OCI-LY1 (cell line): ENCODE measurements at regions not wholly inside any gene's neighbourhood (a gene's known extent, or its start where the extent isn't known, plus 50 kb on each side); places are given as distances from the start of the nearest gene placed in this dataset.

Experiments used
- H2AFZ ChIP-seq: fragments of 200-600 bp; sonication (generic), shearing (Covaris generic); 2 replicates; pipeline ENCODE4 v1.6.0; 2014; ENCODE audit warnings: antibody characterized with exemption, mild to moderate bottlenecking, low read length
- H3F3A ChIP-seq: fragments of 200-600 bp; sonication (generic), shearing (Covaris generic); 2 replicates; pipeline ENCODE4 v1.6.0; 2014; ENCODE audit warnings: mild to moderate bottlenecking, antibody characterized with exemption, low read length, moderate library complexity; ENCODE audit not compliant: insufficient read depth
- H3K27ac ChIP-seq: fragments of 200-600 bp; sonication (generic); 2 replicates; pipeline ENCODE4 v1.5.1; 2014; ENCODE audit warnings: low read length, mixed run types, mild to moderate bottlenecking, low read depth; ENCODE audit not compliant: poor library complexity, severe bottlenecking
- H3K27me3 ChIP-seq: fragments of 200-600 bp; sonication (generic); 2 replicates; pipeline ENCODE4 v1.6.0; 2014; ENCODE audit warnings: antibody characterized with exemption, mild to moderate bottlenecking, low read length, moderate library complexity; ENCODE audit not compliant: insufficient read depth
- H3K36me3 ChIP-seq: fragments of 200-600 bp; sonication (generic); 2 replicates; pipeline ENCODE4 v1.6.1; 2014; ENCODE audit warnings: mild to moderate bottlenecking, antibody characterized with exemption, low read length, moderate library complexity, mixed read lengths; ENCODE audit not compliant: insufficient read depth
- H3K4me1 ChIP-seq: fragments of 200-600 bp; sonication (generic); 2 replicates; pipeline ENCODE4 v1.5.1; 2014; ENCODE audit warnings: mild to moderate bottlenecking, low read length, moderate library complexity; ENCODE audit not compliant: insufficient read depth, severe bottlenecking
- H3K4me2 ChIP-seq: fragments of 200-600 bp; sonication (generic), shearing (Covaris generic); 2 replicates; pipeline ENCODE4 v1.6.1; 2014; ENCODE audit warnings: low read length
- H3K4me3 ChIP-seq: fragments of 200-600 bp; sonication (generic); 2 replicates; pipeline ENCODE4 v1.5.1; 2014; ENCODE audit warnings: low read length, low read depth, mild to moderate bottlenecking, mixed read lengths; ENCODE audit not compliant: poor library complexity, severe bottlenecking
- H3K79me2 ChIP-seq: fragments of 200-600 bp; shearing (Covaris generic); 2 replicates; pipeline ENCODE4 v1.6.1; 2016; ENCODE audit warnings: mixed run types, low read length, mixed read lengths; ENCODE audit not compliant: insufficient read depth
- H3K9ac ChIP-seq: fragments of 200-600 bp; sonication (generic), shearing (Covaris generic); 2 replicates; pipeline ENCODE4 v1.6.1; 2014; ENCODE audit warnings: mild to moderate bottlenecking, low read length, mixed read lengths
- H3K9me2 ChIP-seq: fragments of 200-600 bp; sonication (generic), shearing (Covaris generic); 2 replicates; pipeline ENCODE4 v1.6.1; 2014; ENCODE audit warnings: low read depth, mild to moderate bottlenecking, low read length, mixed read lengths
- H3K9me3 ChIP-seq: fragments of 200-600 bp; shearing (Covaris generic); 2 replicates; pipeline ENCODE4 v1.6.1; 2014; ENCODE audit warnings: low read length, mixed read lengths
- H4K20me1 ChIP-seq: fragments of 200-600 bp; sonication (generic), shearing (Covaris generic); 2 replicates; pipeline ENCODE4 v1.6.0; 2016; ENCODE audit warnings: mild to moderate bottlenecking, low read length; ENCODE audit not compliant: insufficient read depth
- EZH2 ChIP-seq: fragments of 200-600 bp; sonication (generic), shearing (Covaris generic); IDR thresholded peaks from 2 replicates; pipeline ENCODE4 v1.8.0; 2017; ENCODE audit warnings: borderline replicate concordance, mixed run types, mild to moderate bottlenecking, antibody characterized with exemption, low read length, moderate library complexity, mixed read lengths
- TF ChIP-seq, protein P1 (sequence below): fragments of 200-600 bp; sonication (generic), shearing (Covaris generic); IDR thresholded peaks from 2 replicates; pipeline ENCODE4 v1.5.1; 2017; ENCODE audit warnings: mild to moderate bottlenecking, antibody characterized with exemption, low read length, moderate library complexity, mixed read lengths

DNA sequence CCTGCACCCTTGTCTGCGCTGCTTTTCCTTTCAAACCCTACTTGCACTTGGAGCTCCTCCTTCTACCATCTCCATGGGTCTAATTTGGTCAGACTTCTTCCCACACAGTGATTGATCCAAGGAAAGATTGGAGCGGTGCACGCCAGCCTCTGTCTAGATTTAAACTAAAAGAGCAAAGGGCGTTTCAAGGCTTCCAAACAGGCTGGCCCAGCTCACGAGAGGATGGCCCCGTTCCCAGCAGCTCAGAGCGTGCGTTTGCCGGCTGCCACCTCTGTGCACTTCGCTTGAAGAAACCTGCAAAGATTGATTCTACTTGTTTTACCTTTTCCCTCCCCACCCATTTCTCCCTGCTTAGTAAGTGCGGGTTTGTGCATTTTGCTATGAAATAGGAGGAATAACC is 78.8 kb upstream of the ALKAL2 start:
- Histone ChIP-seq H3K79me2 (no peaks in the 10 kb centered on the region), H3K27ac (no peak overlapping the region), H3K9ac (no peak overlapping the region), H3K9me3 (peaks cover 4% of the 10 kb centered on the region; the same call in 1 of the 2 replicates), H3F3A (no peaks in the 10 kb centered on the region), H4K20me1 (no peaks in the 10 kb centered on the region), H3K9me2 (no peaks in the 10 kb centered on the region), H3K27me3 (peaks cover 6% of the 10 kb centered on the region; the same call in 1 of the 2 replicates), H3K4me2 (no peak overlapping the region), H3K4me1 (no peaks in the 10 kb centered on the region), H2AFZ (no peak overlapping the region), H3K36me3 (no peaks in the 10 kb centered on the region), H3K4me3 (no peak overlapping the region)
- no peak for TF ChIP-seq EZH2
- TF ChIP-seq, protein P1, sequence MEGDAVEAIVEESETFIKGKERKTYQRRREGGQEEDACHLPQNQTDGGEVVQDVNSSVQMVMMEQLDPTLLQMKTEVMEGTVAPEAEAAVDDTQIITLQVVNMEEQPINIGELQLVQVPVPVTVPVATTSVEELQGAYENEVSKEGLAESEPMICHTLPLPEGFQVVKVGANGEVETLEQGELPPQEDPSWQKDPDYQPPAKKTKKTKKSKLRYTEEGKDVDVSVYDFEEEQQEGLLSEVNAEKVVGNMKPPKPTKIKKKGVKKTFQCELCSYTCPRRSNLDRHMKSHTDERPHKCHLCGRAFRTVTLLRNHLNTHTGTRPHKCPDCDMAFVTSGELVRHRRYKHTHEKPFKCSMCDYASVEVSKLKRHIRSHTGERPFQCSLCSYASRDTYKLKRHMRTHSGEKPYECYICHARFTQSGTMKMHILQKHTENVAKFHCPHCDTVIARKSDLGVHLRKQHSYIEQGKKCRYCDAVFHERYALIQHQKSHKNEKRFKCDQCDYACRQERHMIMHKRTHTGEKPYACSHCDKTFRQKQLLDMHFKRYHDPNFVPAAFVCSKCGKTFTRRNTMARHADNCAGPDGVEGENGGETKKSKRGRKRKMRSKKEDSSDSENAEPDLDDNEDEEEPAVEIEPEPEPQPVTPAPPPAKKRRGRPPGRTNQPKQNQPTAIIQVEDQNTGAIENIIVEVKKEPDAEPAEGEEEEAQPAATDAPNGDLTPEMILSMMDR = no peak

DNA sequence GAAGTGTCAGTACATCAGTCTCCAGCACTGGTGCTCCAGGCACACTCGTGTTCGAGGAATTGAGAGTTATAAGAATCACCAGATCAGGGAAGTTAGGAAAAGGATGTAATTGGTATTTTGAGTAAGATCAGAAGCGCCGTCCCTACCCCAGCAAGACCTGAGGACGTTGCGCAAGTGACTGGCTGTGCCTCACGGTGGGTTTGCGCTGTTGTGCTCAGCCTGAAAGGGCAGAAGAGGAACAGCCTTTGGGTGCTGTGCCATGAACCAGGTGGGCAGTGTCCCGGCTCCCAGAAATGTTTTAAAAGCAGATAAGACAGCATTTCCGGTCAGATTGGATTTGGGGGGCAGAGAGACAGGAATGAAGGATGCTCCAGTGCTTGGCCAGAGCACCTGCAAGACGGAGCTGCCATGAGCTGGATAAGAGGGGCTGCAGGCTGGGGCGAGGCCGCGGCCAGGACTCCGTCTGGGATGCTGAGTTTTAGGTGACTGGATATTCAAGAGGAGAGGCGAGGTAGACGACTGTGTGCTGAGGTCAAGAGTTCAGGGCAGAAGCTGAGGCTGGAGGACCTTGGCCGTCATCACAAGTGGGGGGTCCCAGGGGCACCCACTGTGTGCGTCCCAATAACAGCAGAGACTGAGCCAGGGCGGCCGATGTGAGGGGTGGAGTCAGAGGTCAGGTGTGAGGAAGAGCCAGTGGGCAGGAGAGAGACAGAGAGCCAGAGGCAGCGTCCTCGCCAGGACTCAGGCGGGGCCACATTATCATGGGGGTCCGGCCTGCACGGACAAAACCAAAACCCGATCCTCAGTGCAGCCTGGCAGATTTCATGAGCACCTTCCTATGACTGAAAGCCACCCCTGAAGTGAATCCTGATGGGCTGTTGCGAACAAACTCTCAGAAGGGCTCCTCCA is 77.7 kb upstream of the ALKAL2 start:
- H3K4me1 ChIP-seq = no peaks in the 10 kb centered on the region
- H3K4me2 ChIP-seq = no peak overlapping the region
- H3K9me2 ChIP-seq = no peaks in the 10 kb centered on the region
- no peaks in the 10 kb centered on the region for H3K79me2 ChIP-seq
- no peak overlapping the region for H3K27ac ChIP-seq
- H4K20me1 ChIP-seq = no peaks in the 10 kb centered on the region
- H3K27me3 ChIP-seq = peaks cover 6% of the 10 kb centered on the region; the same call in 1 of the 2 replicates
- no peak overlapping the region for H2AFZ ChIP-seq
- no peak overlapping the region for H3K9ac ChIP-seq
- no peaks in the 10 kb centered on the region for H3F3A ChIP-seq
- TF ChIP-seq, protein P1 = no peak
- no peak for TF ChIP-seq EZH2
- no peaks in the 10 kb centered on the region for H3K36me3 ChIP-seq
- H3K9me3 ChIP-seq = peaks cover 8% of the 10 kb centered on the region; the same call in 1 of the 2 replicates
- H3K4me3 ChIP-seq = no peak overlapping the region

DNA sequence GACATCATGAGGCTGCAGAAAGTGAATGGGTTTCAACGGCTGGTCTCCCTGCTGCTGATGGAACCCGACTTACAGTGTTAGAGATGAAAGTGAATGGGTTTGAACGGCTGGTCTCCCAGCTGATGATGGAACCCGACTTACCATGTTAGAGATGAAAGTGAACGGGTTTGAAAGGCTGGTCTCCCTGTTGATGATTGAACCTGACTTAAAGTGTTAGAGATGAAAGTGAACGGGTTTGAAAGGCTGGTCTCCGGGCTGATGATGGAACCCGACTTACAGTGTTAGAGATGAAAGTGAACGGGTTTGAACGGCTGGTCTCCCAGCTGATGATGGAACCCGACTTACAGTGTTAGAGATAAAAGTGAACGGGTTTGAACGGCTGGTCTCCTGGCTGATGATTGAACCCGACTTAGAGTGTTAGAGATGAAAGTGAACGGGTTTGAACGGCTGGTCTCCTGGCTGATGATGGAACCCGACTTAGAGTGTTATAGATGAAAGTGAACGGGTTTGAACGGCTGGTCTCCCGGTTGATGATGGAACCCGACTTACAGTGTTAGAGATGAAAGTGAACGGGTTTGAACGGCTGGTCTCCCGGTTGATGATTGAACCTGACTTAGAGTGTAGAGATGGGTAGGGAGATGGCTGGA is 76.1 kb upstream of the ALKAL2 start:
- Histone ChIP-seq H3K4me3 (no peak overlapping the region), H3K9me2 (no peaks in the 10 kb centered on the region), H3K36me3 (no peaks in the 10 kb centered on the region), H3K27me3 (peaks cover 6% of the 10 kb centered on the region; the same call in 1 of the 2 replicates), H3K4me1 (no peaks in the 10 kb centered on the region), H2AFZ (no peak overlapping the region), H4K20me1 (no peaks in the 10 kb centered on the region), H3K27ac (no peak overlapping the region), H3K9ac (no peak overlapping the region), H3K9me3 (peaks cover 8% of the 10 kb centered on the region; the same call in 1 of the 2 replicates), H3F3A (no peaks in the 10 kb centered on the region), H3K79me2 (no peaks in the 10 kb centered on the region), H3K4me2 (no peak overlapping the region)
- TF ChIP-seq, protein P1 = no peak
- no peak for TF ChIP-seq EZH2
